HepG2 (cell line): ENCODE measurements at regions not wholly inside any gene's neighbourhood (a gene's known extent, or its start where the extent isn't known, plus 50 kb on each side); places are given as distances from the start of the nearest gene placed in this dataset.

Experiments used
- ATAC-seq: fragments of 200-7000 bp; cut with Tn5 transposase; 3 replicates; pipeline ENCODE4 v1.9.1; 2020; ENCODE audit warnings: mild to moderate bottlenecking, moderate library complexity
- BruUV-seq: library from RNA; stranded (reverse); fragments of 400-500 nt; replicated peaks from 2 replicates; lab custom pipeline; 2021; lab: Mats Ljungman, UMichigan
- CTCF ChIA-PET: fragments of 300-600 bp; formaldehyde crosslinking; extraction: SDS; loops from one replicate; lab custom pipeline; 2021; ENCODE audit warnings: low total read pairs, inconsistent platforms, low intra/inter-chr PET ratio; lab: Yijun Ruan, JAX
- POLR2A ChIA-PET: fragments of 350-600 bp; sonication (Branson Sonifier 250); formaldehyde crosslinking; loops from one replicate; lab custom pipeline; 2020; ENCODE audit warnings: antibody characterized with exemption, inconsistent platforms; lab: Yijun Ruan, JAX
- DNase-seq: peaks from one replicate; pipeline ENCODE4 v3.0.0-alpha.2; 2015; ENCODE audit warnings: low spot score
- FAIRE-seq: peaks from 3 replicates; lab custom pipeline; 2011; peaks lifted over from hg19 to GRCh38; lab: Jason Lieb, UNC
- H2AFZ ChIP-seq: one replicate; pipeline ENCODE4 v1.6.1; 2011; ENCODE audit warnings: low read length, inconsistent platforms
- H3K27ac ChIP-seq: fragments of 300-600 bp; 3 replicates; pipeline ENCODE4 v1.8.0; 2011; ENCODE audit warnings: mixed run types, mild to moderate bottlenecking, mixed read lengths, low read length, inconsistent platforms; ENCODE audit not compliant: insufficient read depth; ENCODE audit errors: extremely low read length
- H3K27me3 ChIP-seq, 2 experiments: fragments of 200-600 bp in 1 of 2; 2 replicates in 1 of 2; 3 replicates in 1 of 2; pipeline versions ENCODE4 v1.6.0 to v1.8.0; 2011; ENCODE audit warnings: low read length in 2 of 2, mild to moderate bottlenecking in 2 of 2, moderate library complexity in 2 of 2, inconsistent platforms in 1 of 2; ENCODE audit not compliant: insufficient read depth in 2 of 2, control insufficient read depth in 1 of 2
- H3K36me3 ChIP-seq, 2 experiments: fragments of 200-600 bp in 1 of 2; replicated peaks in 1 of 2; 2 replicates in 1 of 2; 3 replicates in 1 of 2; pipeline versions ENCODE4 v1.5.1 to v1.8.0; 2011; ENCODE audit warnings: low read length in 2 of 2, inconsistent platforms in 1 of 2; ENCODE audit not compliant: insufficient read depth in 2 of 2, control insufficient read depth in 1 of 2
- H3K4me1 ChIP-seq: 2 replicates; pipeline ENCODE4 v1.5.1; 2012; ENCODE audit warnings: low read length, inconsistent platforms; ENCODE audit not compliant: insufficient read depth
- H3K4me2 ChIP-seq: 2 replicates; pipeline ENCODE4 v1.6.0; 2011; ENCODE audit warnings: low read depth, low read length, inconsistent platforms
- H3K4me3 ChIP-seq, 3 experiments: fragments of 200-600 bp in 1 of 3; sonication (generic), shearing (Covaris generic) in 1 of 3; replicated peaks in 1 of 3; 2 replicates each; pipeline ENCODE4 v1.5.1; 2011 to 2016; ENCODE audit warnings: low read length in 3 of 3, inconsistent platforms in 2 of 3, low read depth in 2 of 3, mild to moderate bottlenecking in 2 of 3, control low read depth in 1 of 3, mixed read lengths in 1 of 3; ENCODE audit not compliant: insufficient read depth in 1 of 3
- H3K79me2 ChIP-seq: one replicate; pipeline ENCODE4 v1.6.1; 2011; ENCODE audit warnings: low read length, inconsistent platforms; ENCODE audit not compliant: insufficient read depth
- H3K9ac ChIP-seq: 2 replicates; pipeline ENCODE4 v1.6.0; 2011; ENCODE audit warnings: mild to moderate bottlenecking, low read depth, low read length, inconsistent platforms; ENCODE audit not compliant: insufficient read depth
- H3K9me3 ChIP-seq: 2 replicates; pipeline ENCODE4 v1.5.1; 2012; ENCODE audit warnings: mild to moderate bottlenecking, low read length
- H4K20me1 ChIP-seq: 2 replicates; pipeline ENCODE4 v1.6.0; 2011; ENCODE audit warnings: inconsistent platforms, mild to moderate bottlenecking, low read length, moderate library complexity; ENCODE audit not compliant: insufficient read depth
- ETV5 ChIP-seq: IDR thresholded peaks from 2 replicates; pipeline ENCODE4 v1.6.1; 2018; ENCODE audit warnings: missing biosample characterization, missing genetic modification reagents, inconsistent platforms, borderline replicate concordance
- FUBP1 ChIP-seq: sonication (generic); formaldehyde crosslinking; IDR thresholded peaks from 2 replicates; pipeline ENCODE4 v1.5.1; 2020; ENCODE audit warnings: missing genetic modification reagents, mild to moderate bottlenecking, borderline replicate concordance
- GPBP1L1 ChIP-seq: sonication (generic); formaldehyde crosslinking; IDR thresholded peaks from 2 replicates; pipeline ENCODE4 v1.5.0; 2020; ENCODE audit warnings: mild to moderate bottlenecking, missing genetic modification reagents
- NBN ChIP-seq: fragments of 450-650 bp; conservative IDR thresholded peaks from 2 replicates; pipeline ENCODE4 v1.6.1; 2017
- NFIB ChIP-seq: sonication (generic); formaldehyde crosslinking; IDR thresholded peaks from 2 replicates; pipeline ENCODE4 v1.9.0; 2021; ENCODE audit warnings: missing genetic modification reagents, mild to moderate bottlenecking, borderline replicate concordance
- PAXIP1 ChIP-seq: sonication (generic); formaldehyde crosslinking; conservative IDR thresholded peaks from 2 replicates; pipeline ENCODE4 v1.4.0; 2020; ENCODE audit warnings: mild to moderate bottlenecking, missing genetic modification reagents, moderate library complexity
- REXO4 ChIP-seq: sonication (generic); formaldehyde crosslinking; IDR thresholded peaks from 2 replicates; pipeline ENCODE4 v1.8.0; 2022; ENCODE audit warnings: missing genetic modification reagents, mild to moderate bottlenecking, borderline replicate concordance
- TRIM22 ChIP-seq: fragments of 450-650 bp; IDR thresholded peaks from 2 replicates; pipeline ENCODE4 v1.6.1; 2017
- ZFP1 ChIP-seq: IDR thresholded peaks from 2 replicates; pipeline ENCODE4 v1.6.1; 2016
- ZKSCAN1 ChIP-seq: fragments of 150-350 bp; IDR thresholded peaks from 2 replicates; pipeline ENCODE4 v1.6.1; 2014; ENCODE audit warnings: low read length
- ZNF224 ChIP-seq: sonication (generic); formaldehyde crosslinking; IDR thresholded peaks from 2 replicates; pipeline ENCODE4 v1.5.0; 2020; ENCODE audit warnings: mild to moderate bottlenecking, missing genetic modification reagents
- ZNF251 ChIP-seq: sonication (generic); formaldehyde crosslinking; IDR thresholded peaks from 2 replicates; pipeline ENCODE4 v1.9.0; 2021; ENCODE audit warnings: mild to moderate bottlenecking, missing genetic modification reagents
- ZNF414 ChIP-seq: sonication (generic); formaldehyde crosslinking; IDR thresholded peaks from 2 replicates; pipeline ENCODE4 v1.5.0; 2020; ENCODE audit warnings: missing genetic modification reagents
- ZNF556 ChIP-seq: sonication (generic); formaldehyde crosslinking; IDR thresholded peaks from 2 replicates; pipeline ENCODE4 v1.4.0; 2020; ENCODE audit warnings: mild to moderate bottlenecking, missing genetic modification reagents, borderline replicate concordance
- WGBS: methylation state at CpG from one replicate; pipeline ENCODE4 v1.1.6; 2017; ENCODE audit warnings: low lambda C conversion rate; 5-methylcytosine and 5-hydroxymethylcytosine counted together
- in situ Hi-C: cut with HindIII; loops from 2 replicates; pipeline ENCODE4 v1.10.0; 2017; ENCODE audit warnings: low pct_unique_long_range_greater_than_20kb; ENCODE audit not compliant: extremely low pct_ligation_motif_present
- intact Hi-C: fragments of 100-400 bp; cut with micrococcal nuclease; formaldehyde crosslinking; loops from one replicate; pipeline ENCODE4 v1.10.0; 2022; ENCODE audit not compliant: unreplicated experiment

- TF ChIP-seq ZKSCAN1 = no peak
Observed at GRCh38 chr1:216927633-216928032, 204.4 kb upstream of the ESRRG start (continued).

GRCh38 chr1:216926720-216927510, 203.7 kb upstream of the ESRRG start:
- H3K36me3 ChIP-seq = no peaks in the 10 kb centered on the region
- no peak for DNase-seq
- H4K20me1 ChIP-seq = no peaks in the 10 kb centered on the region
- H3K27me3 ChIP-seq = no peaks in the 10 kb centered on the region
- no peaks in the 10 kb centered on the region for H3K79me2 ChIP-seq
- H3K4me2 ChIP-seq = no peak overlapping the region
- no peaks in the 10 kb centered on the region for H3K9me3 ChIP-seq
- no peaks in the 10 kb centered on the region for H3K4me1 ChIP-seq
- in situ Hi-C loops (no loop called here), intact Hi-C loops (no loop called here)
- BruUV-seq = no TSS peak
- no peak overlapping the region for H3K9ac ChIP-seq
- FAIRE-seq = no peak
- ChIA-PET POLR2A (no interaction called here), CTCF (no interaction called here)
- ATAC-seq = no peak
- 25% methylated on average over 11 of the region's 11 CpGs for WGBS
- no peak overlapping the region for H3K4me3 ChIP-seq
- no peak overlapping the region for H2AFZ ChIP-seq
- no peak overlapping the region for H3K27ac ChIP-seq
- TF ChIP-seq ZFP1 (CRISPR knock-in tag) = no peak
- TF ChIP-seq NFIB (CRISPR knock-in tag) = no peak
- TF ChIP-seq ZNF251 = no peak
- no peak for TF ChIP-seq FUBP1
- no peak for TF ChIP-seq ZNF556
- no peak for TF ChIP-seq GPBP1L1
- no peak for TF ChIP-seq NBN
- TF ChIP-seq TRIM22 = no peak
- TF ChIP-seq ZNF414 (CRISPR knock-in tag) = no peak
- TF ChIP-seq REXO4 = no peak
- no peak for TF ChIP-seq PAXIP1
- no peak for TF ChIP-seq ETV5 (CRISPR knock-in tag)
- TF ChIP-seq ZNF224 (CRISPR knock-in tag) = no peak
